Activated CD4-positive, alpha-beta T cell treated with anti-CD3 and anti-CD28 coated beads, Interleukin-2, amount 50 U/mL, for 24 hours (primary cell): ENCODE measurements at regions not wholly inside any gene's neighbourhood (a gene's known extent, or its start where the extent isn't known, plus 50 kb on each side); places are given as distances from the start of the nearest gene placed in this dataset.

Experiments
- DNase-seq, 2 donors: peaks; one replicate each; pipeline ENCODE4 v3.0.0-alpha.2; 2020; ENCODE audit warnings: low read depth in 1 of 2, low spot score in 1 of 2

DNA sequence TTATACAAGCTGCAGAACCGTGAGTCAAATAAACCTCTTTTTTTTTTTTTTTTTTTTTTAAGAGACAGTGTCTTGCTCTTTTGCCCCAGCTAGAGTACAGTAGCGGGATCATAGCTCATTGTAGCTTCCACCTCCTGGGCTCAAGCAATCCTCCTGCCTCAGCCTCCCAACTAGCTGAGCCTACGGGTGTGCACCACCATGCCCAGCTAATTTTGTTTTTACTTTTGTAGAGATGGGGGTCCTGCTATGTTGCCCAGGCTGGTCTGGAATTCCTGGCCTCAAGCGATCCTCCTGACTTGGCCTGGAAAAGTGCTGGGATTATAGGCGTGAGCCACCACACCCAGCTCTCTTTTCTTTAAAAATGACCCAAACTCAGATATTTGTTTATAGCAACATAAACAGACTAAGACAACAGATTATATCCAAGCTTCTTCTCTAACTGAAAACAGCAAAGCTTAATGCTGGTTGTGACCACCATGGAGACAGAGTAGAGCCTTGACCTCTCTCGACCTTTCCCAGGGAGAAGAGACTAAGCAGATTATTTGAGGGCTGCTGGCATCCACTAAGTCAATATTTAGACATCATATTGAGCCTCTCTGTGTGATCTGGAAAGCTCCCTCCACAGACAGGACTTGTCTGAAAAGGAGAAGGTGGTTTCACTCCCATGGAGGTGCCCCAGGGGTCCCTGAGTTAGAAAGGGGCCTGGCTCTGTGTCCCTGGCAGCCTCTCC lies 150.0 kb downstream of the KCTD15 start:
- no peak for DNase-seq

DNA sequence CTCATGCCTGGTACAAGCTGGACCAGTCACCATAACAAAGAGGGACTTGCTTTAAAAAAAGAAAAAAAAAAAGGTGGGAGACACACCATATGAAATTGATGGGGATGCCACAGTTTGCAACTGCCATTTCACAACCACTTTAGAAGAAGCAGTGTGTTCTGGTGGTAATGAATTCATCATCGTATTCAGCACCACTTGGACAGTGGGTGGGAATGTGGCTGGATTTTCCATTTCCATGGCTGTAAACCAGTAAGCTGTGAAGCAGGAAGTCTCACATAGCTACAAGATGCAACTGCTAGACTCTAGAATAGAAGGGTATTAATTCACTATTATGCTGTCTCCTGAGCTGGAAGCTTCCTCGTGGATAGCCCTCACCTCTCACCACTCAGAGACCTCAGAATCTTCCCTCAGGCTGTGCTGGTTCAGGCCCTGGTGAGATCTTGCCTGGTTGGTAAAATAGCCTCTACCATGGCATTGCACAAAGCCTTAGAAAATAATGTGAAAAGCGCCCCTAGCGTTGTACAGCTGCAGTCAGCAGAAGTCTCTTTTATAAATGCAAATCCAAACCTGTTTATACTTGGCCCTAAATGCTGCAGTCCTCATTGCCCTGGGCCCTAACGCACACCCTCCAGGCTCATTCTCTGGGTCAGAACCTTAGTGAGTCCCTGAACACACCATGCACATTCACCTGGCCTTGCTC lies 150.7 kb downstream of the KCTD15 start:
- DNase-seq = no peak

DNA sequence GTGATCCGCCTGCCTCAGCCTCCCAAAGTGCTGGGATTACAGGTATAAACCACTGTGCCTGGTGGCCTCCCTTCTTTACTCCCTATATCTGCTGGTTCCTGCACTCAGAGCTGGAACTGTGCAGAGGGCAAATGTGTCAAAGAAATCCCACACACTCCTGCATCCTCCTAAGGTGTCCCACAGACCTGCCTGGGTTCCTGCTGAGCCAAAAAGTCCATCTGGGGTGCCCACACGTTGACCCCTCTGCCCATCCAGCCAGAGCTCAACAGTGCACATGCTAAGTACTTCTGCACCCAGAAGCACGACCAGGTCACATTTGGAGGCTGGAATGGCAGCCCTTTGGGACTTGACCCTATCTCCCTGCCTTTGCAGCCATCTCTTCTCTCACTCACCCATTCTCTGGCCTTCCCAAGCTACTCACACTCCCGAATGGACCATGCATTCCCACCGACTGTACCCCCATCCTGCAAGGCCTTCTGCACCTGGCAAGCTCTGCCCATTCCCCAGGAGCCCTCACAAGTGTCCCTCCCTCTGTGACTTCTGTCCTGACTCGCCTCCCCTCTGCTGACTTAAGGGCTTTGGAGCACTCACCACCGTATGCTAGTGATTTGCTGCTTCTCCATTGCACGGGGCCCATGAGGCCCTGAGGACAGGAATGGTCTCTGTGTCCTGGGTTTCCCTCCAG lies 152.1 kb downstream of the KCTD15 start:
- DNase-seq = no peak

DNA sequence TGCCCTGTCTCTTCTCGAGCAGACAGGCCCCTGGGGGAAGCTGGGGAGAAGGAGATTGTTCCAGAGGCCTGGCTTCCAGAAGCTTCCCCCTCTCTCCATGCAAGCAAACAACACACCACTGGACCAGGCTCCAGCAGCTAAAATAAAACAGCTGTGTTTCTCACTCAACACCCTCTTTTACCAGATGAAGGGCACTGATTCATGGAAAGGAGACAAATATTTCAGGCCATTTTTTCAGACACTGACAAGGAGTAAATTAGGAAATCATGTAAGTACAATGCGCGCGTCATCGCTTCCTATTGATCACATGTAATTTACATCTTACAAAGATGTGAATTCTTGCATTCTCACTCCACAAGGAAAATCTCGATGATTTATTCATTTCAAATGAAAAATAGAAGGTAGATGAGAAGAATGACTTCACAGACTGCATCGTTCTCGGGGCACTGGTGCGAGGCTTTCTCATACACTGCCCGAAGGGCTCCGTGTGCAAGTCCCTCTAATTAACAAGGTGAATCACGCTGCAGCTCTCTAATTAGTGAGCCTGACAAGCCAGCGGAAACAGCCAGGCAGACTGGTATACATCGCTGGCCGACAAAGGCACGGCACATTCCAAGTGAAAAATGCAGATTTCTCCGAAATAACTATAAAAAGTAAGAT lies 153.6 kb downstream of the KCTD15 start:
- no peak for DNase-seq

DNA sequence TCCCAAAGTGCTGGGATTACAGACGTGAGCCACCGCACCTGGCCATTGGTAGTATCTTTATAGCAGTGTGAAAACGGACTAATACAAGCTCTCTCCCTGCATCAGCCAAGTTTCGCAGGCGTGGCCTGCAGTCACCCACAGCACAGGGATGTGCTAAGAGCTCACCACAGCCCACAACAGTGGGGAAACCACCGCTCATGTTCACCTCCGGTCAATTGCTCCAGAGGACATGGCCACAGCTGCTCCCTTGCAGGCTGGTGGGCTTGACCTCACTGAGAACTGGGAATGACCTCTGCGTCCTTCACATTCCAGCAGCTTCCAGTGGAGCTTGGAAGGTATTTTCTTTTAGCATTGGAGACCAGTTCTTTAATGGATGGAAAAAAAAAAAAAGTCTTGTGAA lies 156.4 kb downstream of the KCTD15 start:
- DNase-seq = no peak

DNA sequence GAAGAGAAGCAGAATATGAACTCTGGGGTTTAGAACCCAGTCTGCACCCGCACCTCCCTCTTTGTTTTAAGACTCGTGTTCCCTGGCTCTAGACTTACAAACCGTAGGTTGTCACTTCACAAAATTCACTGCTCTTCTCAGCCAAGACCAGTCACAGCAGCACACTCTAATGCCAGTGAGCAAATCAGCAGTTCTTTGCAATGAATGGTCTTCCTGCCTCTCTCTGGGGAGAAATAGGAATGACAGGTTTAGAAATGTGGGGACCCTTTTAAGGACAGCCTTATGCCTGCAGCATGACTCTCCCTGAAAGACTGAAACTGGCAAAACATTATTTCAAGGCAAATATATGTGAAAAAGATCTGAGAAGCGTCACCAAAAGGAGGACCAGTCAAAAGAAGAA lies 156.9 kb downstream of the KCTD15 start:
- DNase-seq = no peak

DNA sequence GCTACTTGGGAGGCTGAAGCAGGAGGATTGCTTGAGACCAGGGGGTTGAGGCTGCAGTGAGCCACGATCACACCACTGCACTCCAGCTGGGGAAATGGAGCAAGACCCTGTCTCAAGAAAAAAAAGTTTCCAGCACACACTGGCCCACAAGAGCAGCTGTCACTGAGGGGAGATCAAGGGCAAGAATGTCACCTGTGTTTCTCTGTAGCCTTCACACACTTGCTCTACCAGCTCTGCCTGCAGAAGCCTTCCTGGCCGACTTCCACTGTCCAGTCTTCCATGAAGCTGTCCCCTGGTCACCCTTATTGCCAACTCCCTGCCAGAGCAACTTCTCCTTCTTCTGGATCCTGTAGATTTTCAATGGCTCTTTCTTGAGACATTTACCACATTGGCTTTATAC lies 158.0 kb downstream of the KCTD15 start:
- DNase-seq = no peak

DNA sequence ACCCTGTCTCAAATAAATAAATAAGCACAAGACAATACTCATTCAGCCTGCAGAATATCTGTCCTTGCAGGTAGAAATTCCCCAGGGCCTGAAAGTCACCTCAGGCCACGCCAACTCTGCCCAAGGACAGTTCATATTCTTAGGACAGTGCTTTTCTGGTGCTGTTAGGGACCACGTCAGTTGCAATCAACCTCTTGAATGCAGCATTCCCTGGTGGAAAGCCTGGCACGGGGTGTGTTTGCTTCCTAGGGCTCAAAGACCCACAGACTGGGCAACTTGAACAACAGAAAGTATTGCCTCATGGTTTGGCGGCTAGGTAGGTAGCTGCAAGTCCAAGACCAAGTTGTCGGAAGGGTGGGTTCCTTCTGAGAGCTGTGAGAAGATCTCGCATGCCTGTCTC lies 160.3 kb downstream of the KCTD15 start:
- no peak for DNase-seq

DNA sequence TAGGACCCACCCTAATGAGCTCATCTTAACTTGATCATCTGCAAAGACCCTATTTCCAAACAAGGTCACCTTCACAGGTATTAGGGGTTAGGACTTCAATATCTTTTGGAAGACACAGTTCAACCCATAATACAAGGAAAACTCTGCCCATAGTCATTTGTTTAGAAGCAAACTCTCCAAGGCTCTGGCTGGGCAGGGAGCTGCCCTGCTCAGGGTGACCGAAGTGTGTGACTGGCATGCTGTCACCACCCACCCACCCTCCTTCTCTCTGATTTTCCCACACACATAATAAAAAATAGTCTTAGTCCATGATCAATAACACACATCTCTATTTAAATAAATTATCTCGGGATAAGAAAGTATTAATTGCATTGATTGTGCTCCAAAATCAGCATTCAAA lies 161.1 kb downstream of the KCTD15 start:
- DNase-seq = no peak

DNA sequence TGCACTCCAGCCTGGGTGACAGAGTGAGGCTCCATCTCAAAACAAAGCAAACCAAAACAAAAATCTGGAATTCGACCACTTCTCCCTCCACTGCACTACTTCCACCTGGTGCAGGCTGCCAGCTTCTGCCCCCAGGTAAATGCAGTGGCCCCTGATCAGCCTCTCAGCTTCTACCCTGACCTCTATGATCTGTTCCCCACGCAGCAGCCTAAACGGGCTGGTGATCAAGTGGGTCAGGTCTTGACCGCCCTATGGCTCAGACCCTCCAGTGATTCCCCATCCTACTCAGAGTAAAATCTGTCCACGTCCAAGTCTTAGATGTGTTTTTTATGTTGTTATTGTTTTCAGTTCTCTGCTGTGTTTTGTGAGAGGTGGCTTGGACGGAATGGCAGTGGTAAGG lies 163.9 kb downstream of the KCTD15 start:
- no peak for DNase-seq

DNA sequence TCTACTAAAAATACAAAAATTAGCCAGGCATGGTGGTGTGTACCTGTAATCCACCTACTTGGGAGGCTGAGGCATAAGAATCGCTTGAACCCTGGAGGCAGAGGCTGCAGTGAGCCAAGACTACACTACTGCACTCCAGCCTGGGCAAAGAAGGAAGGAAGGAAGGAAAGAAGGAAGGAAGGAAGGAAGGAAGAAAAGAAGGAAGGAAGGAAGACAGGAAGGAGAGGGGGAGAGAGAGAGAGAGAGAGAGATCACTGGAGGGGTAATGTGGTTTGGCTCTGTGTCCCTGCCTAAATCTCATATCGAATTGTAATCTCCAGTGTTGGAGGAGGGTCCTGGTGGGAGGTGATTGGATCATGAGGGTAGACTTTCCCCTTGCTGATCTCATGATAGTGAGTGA lies 165.5 kb downstream of the KCTD15 start:
- no peak for DNase-seq

DNA sequence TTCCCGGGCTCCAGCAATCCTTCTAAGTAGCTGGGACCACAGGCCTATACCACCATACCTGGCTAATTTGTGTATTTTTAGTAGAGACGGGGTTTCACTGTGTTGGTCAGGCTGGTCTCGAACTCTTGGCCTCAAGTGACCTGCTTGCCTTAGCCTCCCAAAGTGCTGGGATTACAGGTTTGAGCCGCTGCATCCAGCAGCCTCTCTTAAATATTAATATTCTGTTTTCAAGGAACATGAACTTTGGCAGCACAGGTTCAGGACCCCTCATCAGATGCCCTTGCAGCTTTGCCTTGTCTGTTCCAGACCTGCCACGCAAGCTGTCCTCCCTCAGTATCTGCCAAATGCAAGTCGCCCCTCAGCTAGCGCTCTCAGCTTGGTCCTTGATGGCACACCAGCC lies 166.8 kb downstream of the KCTD15 start:
- DNase-seq = no peak

DNA sequence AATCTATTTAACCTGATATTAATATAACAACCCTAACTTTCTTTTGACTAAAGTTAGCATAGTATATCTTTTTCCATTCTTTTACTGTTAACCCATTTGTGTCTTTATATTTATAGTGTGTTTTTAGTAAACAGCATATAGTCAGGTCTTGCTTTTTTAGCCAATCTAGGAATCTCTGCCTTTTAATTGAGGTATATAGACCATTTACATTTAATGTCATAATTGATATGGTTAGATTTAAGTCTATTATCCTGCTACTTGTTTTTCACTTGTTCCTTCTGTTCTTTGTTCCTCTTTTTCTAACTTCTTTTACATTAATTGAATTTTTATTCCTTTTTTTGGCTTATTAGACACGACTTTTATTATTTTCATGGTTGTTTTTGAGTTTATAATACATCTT lies 174.4 kb downstream of the KCTD15 start:
- no peak for DNase-seq

DNA sequence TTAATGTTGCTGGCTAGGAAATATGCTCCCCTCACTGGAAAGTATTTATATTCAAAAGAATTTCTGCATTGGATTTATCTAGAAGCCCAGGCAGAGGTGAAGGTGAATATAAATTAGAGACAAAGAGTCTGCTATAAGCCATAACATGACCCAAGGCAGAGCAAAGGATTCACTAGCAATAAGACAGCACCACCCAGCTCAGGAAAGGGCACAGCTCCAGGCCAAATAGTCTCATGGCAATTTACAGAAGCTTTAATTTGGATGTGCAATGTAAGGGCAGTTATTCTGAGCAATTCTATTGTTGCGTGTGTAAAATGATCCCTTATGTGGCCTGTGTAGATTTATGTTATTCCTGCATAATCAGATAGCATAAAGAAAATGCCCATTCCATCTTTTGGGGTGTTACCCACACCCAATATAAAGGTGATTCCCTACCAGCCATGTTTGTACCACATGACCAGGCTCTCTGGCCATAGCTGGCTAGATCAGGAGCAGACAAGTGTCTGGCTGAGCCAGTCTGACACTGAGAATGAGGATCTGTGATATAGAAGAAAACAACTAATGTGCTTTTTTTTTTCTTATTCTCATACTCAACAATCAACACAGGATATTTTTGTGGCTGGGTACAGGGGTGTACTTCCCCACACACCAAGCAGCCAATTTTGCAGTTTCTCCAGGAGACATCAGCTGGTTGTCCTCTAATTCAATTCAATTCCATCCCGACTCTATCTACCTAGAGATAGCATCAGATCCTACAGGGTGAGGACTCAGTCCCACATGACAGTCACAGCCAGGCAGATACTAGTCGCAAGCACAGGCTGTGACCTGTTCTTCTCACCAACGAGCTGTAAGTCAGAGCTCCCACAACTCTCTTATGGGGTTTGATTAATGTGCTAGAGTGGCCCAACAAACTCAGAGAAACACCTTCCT lies 181.4 kb downstream of the KCTD15 start:
- no peak for DNase-seq

DNA sequence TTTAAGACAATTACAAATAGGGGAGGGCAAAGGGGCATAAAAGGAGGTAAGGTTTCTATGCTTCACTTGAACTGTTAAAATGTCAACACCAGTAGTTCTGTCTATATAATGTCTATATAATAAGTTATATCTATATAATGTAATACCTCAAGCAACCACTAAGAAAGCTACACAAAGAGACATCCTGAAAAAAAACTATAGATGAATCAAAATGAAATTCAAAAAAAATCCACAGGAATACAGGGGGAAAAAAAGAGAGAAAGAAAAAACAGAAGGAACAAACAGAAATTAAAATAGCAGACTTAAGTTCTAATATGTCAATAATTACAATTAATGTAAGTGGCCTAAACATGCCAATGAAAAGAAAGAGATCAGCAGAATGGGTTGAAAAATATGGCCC lies 186.0 kb downstream of the KCTD15 start:
- no peak for DNase-seq

DNA sequence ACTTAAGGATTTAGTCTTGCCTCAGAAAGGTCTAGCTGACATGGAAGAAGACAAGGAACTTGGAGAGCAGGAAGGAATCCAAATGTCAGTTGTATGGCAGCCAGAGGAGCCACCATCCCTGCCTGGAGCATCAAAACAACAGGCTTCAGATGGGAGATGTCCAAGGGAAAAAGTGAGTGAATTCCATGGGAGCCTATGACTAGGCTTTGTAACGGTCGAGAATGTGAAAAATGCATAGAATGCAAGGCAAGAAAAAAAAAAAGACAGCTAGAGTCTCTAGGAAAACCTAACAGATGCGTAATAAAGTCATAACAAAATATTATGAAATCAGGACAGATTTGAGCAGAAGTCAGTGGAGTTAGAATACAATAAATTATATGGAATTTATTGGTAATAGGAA lies 183.7 kb upstream of the LSM14A start:
- no peak for DNase-seq

DNA sequence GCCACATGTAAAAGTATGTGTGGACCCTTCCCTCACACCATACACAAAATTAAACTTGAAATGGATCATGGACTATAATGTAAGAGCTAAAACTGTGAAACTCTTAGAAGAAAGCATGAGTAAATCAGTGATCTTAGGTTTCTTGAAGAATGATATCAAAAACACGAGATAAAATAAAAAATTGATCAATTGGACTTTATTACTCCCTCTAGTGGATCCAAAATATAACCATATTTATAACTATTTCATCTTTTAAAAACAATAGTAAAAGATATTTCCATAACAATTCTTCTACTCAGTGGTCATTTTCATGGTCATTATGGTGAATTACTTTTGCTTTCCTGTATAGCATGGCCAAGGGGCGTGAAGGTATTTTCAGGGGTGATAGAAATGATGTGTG lies 174.6 kb upstream of the LSM14A start:
- no peak for DNase-seq

DNA sequence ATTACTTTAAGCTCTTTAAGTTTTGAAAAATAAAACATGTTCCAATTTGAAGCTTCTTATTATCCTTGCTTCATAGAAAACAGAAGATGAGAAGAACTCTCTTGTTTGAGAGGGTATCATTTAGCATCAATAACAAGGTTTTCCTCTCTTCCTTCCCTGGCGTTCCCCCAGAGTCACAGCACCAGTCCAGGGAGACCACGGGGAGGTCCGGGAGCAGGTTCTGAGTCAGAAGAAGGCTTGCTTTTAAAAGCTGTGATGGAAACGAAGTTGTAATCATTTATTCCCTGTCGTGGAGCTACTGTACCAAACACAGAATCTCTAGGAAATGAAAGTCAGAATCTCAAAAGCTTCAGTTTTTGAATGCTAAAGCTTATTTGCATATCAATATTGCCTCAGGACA lies 174.0 kb upstream of the LSM14A start:
- DNase-seq = no peak

DNA sequence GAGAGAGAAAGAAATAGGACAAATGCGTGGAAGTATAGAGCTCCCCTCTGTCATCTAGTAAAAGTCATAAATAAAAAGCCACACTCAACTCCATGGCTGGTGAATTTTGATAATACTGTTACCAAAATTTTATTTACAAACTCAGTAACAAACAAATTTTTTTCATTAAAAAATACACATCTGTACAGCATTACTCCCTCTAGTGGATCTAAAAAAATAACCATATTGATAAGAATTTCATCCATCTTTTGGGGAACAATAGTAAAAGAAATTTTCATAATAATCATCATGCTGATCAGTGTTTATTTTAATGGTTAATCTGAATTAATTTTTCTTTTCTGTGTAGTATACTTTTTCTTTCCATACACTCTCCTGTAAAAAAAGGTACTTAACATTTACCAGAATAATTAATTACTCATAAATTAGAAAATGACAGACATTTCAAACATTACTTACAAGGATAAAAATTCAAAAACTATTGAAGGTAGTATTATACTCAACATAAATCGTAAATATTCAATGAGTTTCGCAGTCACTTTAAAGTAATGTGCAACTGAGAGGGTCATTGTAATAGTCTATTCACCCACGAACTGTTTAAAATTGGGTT lies 173.5 kb upstream of the LSM14A start:
- no peak for DNase-seq

DNA sequence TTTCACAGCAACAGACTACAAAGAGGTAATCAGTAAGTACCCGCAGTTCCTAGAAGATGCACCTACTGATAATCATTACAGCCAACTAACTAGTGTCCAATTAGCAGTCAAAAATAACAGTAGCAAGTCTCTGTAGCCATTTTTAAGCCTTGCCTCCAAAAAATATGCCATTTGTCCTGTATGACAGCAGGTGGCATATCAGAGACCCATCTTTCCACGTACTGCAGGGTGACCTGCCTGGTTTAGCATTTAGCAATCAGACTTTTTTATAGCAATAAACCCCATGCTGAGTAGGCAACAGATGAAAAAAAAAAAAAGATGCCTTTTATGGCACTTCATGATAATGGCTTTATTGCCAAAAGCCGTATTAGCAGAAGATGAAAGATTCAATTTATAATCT lies 155.3 kb upstream of the LSM14A start:
- no peak for DNase-seq
